ENCODE measurements at regions not wholly inside any gene's neighbourhood (a gene's known extent, or its start where the extent isn't known, plus 50 kb on each side); places are given as distances from the start of the nearest gene placed in this dataset.

- no peak for DNase-seq
Observed at GRCh38 chr10:9733766-9734165, 1283.9 kb upstream of the CELF2 start.

DNA sequence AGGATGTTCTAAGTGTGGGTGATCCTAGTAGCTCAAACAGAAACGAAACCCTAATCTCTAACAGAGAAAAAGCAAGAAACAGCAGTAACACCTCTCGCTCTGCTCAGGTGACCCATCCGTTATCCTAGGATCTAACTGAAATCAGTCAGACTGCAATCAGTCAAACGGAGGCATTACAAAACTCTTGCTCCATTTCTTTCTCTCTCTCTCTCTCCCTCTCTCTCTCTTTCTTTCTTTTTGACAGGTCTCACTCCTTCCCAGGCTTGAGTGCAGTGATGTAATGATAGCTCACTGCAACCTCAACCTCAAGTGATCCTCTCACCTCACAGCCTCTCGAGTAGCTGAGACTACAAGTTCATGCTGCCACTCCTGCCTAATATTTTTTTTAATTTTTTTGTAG lies 1283.5 kb upstream of the CELF2 start:
- no peak for DNase-seq

GRCh38 chr10:9735731-9736130 lies 1281.9 kb upstream of the CELF2 start:
- no peak for DNase-seq

DNA sequence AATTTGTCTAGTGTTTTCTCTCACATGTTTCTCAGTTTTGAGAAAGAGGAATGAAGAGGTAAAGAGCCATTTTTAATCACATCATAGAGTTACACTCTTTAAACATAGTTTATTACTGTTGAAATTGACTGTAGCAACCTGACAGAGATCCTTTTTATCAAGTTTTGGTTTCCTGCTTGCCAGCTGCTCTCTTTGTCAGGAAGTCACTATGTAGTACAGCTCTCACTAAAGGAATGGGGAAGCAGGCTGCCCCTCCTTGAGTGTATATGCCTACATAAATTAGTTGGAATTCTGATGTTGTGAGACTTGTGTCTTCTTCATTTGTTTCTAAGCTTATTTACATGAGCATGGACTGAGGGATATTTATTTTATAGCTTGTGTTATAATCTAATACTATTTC lies 1274.0 kb upstream of the CELF2 start:
- DNase-seq: no peak

GRCh38 chr10:9745158-9745557 lies 1272.5 kb upstream of the CELF2 start:
- no peak for DNase-seq

- no peak for DNase-seq
Observed at GRCh38 chr10:9757176-9757575, 1260.5 kb upstream of the CELF2 start.

DNA sequence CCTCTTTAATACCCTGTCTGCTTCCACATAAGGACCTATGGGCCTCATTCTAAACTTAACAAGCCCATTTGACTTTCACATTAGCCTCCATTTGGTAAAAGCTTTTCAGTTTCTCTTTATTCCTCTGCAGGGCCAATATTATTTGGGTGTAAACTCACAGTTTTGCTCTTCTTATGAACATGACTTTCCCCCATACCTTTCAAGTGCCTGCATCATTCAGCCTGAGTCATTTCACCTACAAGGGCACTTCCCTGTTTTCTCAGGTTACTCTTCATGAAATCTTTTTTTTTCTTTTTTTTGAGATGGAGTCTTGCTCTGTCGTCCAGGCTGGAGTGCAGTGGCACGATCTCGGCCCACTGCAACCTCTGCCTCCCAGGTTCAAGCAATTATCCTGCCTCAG lies 1258.1 kb upstream of the CELF2 start:
- no peak for DNase-seq

- DNase-seq: no peak
Observed at GRCh38 chr10:9762966-9763656, 1254.6 kb upstream of the CELF2 start.

GRCh38 chr10:9766762-9767161 lies 1250.9 kb upstream of the CELF2 start:
- DNase-seq: no peak

DNA sequence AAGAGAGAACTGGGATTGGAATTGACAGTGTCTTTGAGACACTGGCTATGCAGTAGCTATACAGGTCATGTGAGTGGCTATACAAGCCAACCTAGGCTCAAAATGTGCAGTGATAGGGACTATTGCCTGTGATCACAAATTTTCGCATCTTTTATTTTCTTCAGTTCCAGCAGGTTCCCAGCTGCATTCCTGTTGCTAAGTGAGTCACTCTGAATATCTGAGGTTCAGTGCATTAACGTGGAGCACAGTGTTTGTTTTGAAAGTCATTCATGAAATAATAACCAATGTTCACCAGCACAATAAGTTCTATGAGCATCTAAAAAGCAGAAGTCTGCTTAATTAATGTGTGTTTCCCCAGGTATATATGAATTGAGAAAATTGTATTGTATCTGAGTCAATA lies 1236.0 kb upstream of the CELF2 start:
- DNase-seq: no peak

DNA sequence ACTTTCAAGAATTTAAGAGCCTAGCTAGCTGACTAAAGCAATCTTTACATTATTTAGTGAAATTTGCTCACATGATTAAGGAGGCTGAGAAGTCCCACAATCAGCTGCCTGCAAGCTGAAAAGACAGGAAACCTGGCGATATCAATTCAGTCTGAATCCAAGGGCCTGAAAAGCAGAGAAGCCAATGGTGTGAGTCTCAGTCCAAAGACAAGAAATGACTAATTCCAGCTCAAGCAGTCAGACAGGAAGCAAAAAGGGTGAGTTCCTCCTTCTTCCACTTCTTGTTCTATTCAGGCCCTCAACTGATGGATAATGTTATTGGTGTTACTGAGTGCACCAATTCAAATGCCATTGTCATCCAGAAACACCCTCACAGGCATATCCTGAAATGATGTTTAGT lies 1231.6 kb upstream of the CELF2 start:
- no peak for DNase-seq

- DNase-seq: no peak
Observed at GRCh38 chr10:9786576-9786975, 1231.1 kb upstream of the CELF2 start.

DNA sequence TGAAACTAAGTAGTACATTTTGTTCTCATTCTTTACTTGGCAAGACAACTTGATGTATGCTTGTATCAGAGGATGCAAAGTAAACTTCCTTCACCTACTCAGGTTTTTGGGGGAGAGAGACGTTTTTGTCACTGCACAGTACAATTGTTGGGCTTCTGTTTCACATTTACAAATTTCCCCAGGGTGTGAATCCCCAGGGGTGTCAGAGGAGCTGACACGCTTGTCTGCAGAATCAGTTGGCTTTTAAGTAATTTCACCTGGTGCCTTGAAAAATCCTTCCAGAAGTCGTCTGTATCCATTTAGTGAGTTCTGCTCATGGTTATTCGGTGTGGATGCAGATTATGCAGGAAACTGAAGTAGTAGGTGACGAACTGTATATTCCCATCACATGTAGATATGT lies 1227.7 kb upstream of the CELF2 start:
- DNase-seq: no peak

GRCh38 chr10:9792181-9792580 lies 1225.5 kb upstream of the CELF2 start:
- DNase-seq: no peak

- DNase-seq: no peak
Observed at GRCh38 chr10:9796564-9796963, 1221.1 kb upstream of the CELF2 start.

- DNase-seq: no peak
Observed at GRCh38 chr10:9800011-9800410, 1217.7 kb upstream of the CELF2 start.

DNA sequence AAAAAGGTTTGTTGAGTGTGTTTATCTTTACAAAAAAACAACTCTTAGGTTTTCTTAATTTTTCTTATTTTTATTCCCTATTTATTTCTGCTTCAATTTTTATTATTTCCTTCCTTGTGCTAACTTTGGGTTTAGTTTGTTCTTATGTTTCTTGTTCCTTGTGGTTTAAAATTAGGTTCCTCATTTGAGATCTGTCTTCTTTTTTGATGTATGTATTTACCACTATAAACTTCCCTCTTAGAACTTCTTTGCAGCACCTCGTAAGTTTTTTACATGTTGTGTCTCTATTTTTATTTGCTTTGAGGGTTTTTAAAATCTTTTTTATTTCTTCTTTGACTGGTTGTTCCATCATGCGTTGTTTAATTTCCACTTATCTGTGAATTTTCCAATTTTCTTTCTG lies 1217.1 kb upstream of the CELF2 start:
- no peak for DNase-seq

- no peak for DNase-seq
Observed at GRCh38 chr10:9807846-9808245, 1209.8 kb upstream of the CELF2 start.

DNA sequence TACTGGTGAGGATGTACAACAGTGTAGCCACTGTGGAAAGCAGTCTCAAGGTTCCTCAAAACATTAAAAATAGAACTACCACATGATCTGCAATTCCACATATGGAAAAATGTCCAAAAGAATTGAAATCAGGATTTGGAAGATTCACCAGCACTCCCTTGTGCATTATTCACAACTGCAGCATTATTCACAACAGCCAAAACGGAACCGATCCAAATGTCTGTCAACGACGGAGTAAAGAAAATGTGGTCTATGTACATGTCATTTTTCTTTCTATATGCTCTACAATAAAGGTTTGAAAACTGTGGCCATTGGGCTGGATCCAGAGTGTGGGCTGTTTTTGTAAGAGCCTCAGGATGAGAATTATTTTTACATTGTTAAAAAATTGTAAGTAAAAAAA lies 1206.1 kb upstream of the CELF2 start:
- DNase-seq: no peak

GRCh38 chr10:9814285-9814864 lies 1203.3 kb upstream of the CELF2 start:
- DNase-seq: no peak

DNA sequence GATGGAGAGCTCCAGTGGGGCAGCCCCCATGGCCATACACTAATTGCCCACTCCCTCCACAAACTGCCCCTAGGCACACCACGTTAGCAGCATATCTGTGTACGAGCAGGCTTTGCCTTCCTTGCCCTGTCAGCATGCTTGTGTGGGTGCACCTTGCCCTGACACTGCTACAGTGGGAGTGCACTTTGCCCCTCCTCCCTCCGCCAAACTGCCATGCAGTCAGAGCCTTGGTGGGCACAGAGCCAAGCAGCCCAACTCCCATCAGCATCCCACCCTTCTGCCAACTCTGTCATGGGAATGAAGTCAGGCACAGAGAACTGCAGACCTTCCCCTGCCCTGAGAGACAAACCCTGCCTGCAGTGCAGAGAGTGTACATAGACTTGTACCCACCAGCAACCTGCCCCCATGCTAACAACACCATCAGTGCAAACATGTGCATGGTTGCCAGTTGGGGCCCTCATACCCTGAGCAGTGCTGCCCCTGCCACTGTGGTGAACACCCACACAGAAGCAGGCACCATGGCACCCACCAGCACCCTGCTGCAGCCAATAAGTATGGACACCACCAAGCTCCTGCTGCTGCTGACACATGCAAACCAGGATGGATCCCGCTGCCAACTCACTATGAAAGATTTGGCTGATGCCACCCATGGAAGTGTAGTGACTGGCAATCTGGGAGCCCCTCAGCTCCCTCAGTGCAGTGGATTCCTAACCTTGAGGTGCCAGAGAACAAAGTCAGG lies 1197.7 kb upstream of the CELF2 start:
- no peak for DNase-seq

DNA sequence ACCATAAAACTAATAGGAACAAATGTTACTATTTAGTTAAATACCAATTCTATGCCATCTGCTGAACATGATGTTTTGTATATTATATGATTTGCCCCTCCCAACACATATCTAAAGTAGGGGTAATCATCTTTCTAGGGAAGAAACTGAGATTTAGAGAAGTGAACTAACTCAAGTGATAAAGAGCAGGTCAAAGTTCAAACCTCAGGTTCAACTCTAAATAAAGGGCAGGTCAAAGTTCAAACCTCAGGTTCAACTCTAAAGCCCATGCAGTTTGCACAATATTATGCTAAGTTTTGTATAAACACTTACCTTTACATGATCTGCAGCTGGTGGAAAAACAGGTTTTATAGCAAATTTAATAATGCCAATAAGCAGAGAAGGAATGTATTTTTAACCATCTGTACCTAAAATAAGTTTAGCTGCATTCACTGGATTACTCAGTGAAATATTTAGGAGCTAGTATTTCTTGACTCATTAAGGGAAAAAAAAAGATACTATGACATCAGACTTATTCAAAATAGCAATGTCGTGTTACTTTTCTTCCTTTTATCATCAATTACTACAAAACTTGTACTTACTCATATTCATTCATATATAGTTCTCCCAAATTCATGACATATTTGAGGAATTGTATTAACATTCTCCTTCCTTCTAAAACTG lies 1194.3 kb upstream of the CELF2 start:
- no peak for DNase-seq

- DNase-seq: no peak
Observed at GRCh38 chr10:9824631-9825071, 1193.0 kb upstream of the CELF2 start.

GRCh38 chr10:9825491-9826018 lies 1192.1 kb upstream of the CELF2 start:
- DNase-seq: no peak
